H4 (cell line): ENCODE measurements at regions not wholly inside any gene's neighbourhood (a gene's known extent, or its start where the extent isn't known, plus 50 kb on each side); places are given as distances from the start of the nearest gene placed in this dataset.
"Not testable (repeated sequence)": the region's sequence is repeated elsewhere in the genome, so short reads cannot be mapped to it uniquely, and the experiment has no call there.

ENCODE experiments used
- DNase-seq: peaks from one replicate; pipeline ENCODE4 v3.0.0-alpha.2; 2015; ENCODE audit warnings: low spot score

GRCh38 chr13:65387743-65388347, 1842.3 kb downstream of the PCDH9 start:
- no peak for DNase-seq

GRCh38 chr13:65378943-65379519, 1851.1 kb downstream of the PCDH9 start:
- DNase-seq = peak; percentile 9

GRCh38 chr13:65378484-65378883, 1851.7 kb downstream of the PCDH9 start:
- no peak for DNase-seq

GRCh38 chr13:65368832-65369231, 1861.3 kb downstream of the PCDH9 start:
- no peak for DNase-seq

GRCh38 chr13:65353951-65354350, 1876.2 kb downstream of the PCDH9 start:
- DNase-seq = no peak

- not testable (repeated sequence) for DNase-seq
Measured at GRCh38 chr13:65353150-65353549, 1877.0 kb downstream of the PCDH9 start.

- no peak for DNase-seq
Measured at GRCh38 chr13:65347420-65348030, 1882.6 kb downstream of the PCDH9 start.

GRCh38 chr13:65343898-65344663, 1886.1 kb downstream of the PCDH9 start:
- no peak for DNase-seq

GRCh38 chr13:65342541-65343337, 1887.4 kb downstream of the PCDH9 start:
- no peak for DNase-seq

- DNase-seq = no peak
Measured at GRCh38 chr13:65339241-65339640, 1890.9 kb downstream of the PCDH9 start.

GRCh38 chr13:65336916-65337315, 1893.2 kb downstream of the PCDH9 start:
- DNase-seq = peak; percentile 74

GRCh38 chr13:65336087-65336749, 1893.9 kb downstream of the PCDH9 start:
- no peak for DNase-seq

- DNase-seq = no peak
Measured at GRCh38 chr13:65330691-65331090, 1899.4 kb downstream of the PCDH9 start.

- no peak for DNase-seq
Measured at GRCh38 chr13:65330287-65330686, 1899.8 kb downstream of the PCDH9 start.

- not testable (repeated sequence) for DNase-seq
Measured at GRCh38 chr13:65323192-65323591, 1906.9 kb downstream of the PCDH9 start.

- DNase-seq = not testable (repeated sequence)
Measured at GRCh38 chr13:65321423-65321822, 1908.7 kb downstream of the PCDH9 start.

GRCh38 chr13:65314008-65314407, 1916.1 kb downstream of the PCDH9 start:
- no peak for DNase-seq

GRCh38 chr13:65310663-65311328, 1919.3 kb downstream of the PCDH9 start:
- no peak for DNase-seq

- no peak for DNase-seq
Measured at GRCh38 chr13:65309906-65310305, 1920.2 kb downstream of the PCDH9 start.

- DNase-seq = not testable (repeated sequence)
Measured at GRCh38 chr13:65308729-65309128, 1921.4 kb downstream of the PCDH9 start.

GRCh38 chr13:65307056-65307455, 1923.1 kb downstream of the PCDH9 start:
- no peak for DNase-seq
